K562 (cell line): ENCODE measurements at regions not wholly inside any gene's neighbourhood (a gene's known extent, or its start where the extent isn't known, plus 50 kb on each side); places are given as distances from the start of the nearest gene placed in this dataset.
A peak's percentile ranks its signal among the peaks of the same experiment; 100 is the strongest.

Experiments
- ARHGAP35 ChIP-seq: fragments of 450-650 bp; IDR thresholded peaks from 2 replicates; pipeline ENCODE4 v1.6.1; 2018; ENCODE audit not compliant: partially characterized antibody
- HNRNPUL1 ChIP-seq: fragments of 200-400 bp; formaldehyde crosslinking; IDR thresholded peaks from 2 replicates; pipeline ENCODE4 v1.6.1; 2017; ENCODE audit warnings: low read length
- MTA3 ChIP-seq: fragments of 450-650 bp; formaldehyde crosslinking; IDR thresholded peaks from 2 replicates; pipeline ENCODE4 v1.6.1; 2017; ENCODE audit warnings: mild to moderate bottlenecking, borderline replicate concordance
- RBM25 ChIP-seq: fragments of 200-400 bp; formaldehyde crosslinking; IDR thresholded peaks from 2 replicates; pipeline ENCODE4 v1.6.1; 2018; ENCODE audit warnings: low read length, low read depth, moderate library complexity; ENCODE audit not compliant: severe bottlenecking
- SOX6 ChIP-seq: fragments of 450-650 bp; IDR thresholded peaks from 2 replicates; pipeline ENCODE4 v1.6.1; 2014; ENCODE audit warnings: mild to moderate bottlenecking
- ZC3H11A ChIP-seq: IDR thresholded peaks from 2 replicates; pipeline ENCODE4 v1.6.1; 2012; ENCODE audit warnings: low read depth, low read length, improper control_type of control experiment
- ZNF263 ChIP-seq: sonication (generic); formaldehyde crosslinking; IDR thresholded peaks from 2 replicates; pipeline ENCODE4 v1.8.0; 2022; ENCODE audit warnings: mild to moderate bottlenecking, missing genetic modification reagents, borderline replicate concordance
- ZNF316 ChIP-seq: fragments of 450-650 bp; IDR thresholded peaks from 2 replicates; pipeline ENCODE4 v1.6.1; 2016
- TF ChIP-seq, protein P1 (sequence below): fragments of 250-450 bp; sonication (Bioruptor Pico); IDR thresholded peaks from 2 replicates; pipeline ENCODE4 v1.5.0; 2020; ENCODE audit warnings: mild to moderate bottlenecking, borderline replicate concordance
- TF ChIP-seq, protein P2 (sequence below): fragments of 450-650 bp; formaldehyde crosslinking; IDR thresholded peaks from 2 replicates; pipeline ENCODE4 v1.4.0; 2020; ENCODE audit warnings: mild to moderate bottlenecking, mixed read lengths
- TF ChIP-seq, protein P3 (sequence below): sonication (generic); formaldehyde crosslinking; IDR thresholded peaks from 2 replicates; pipeline ENCODE4 v1.8.0; 2022; ENCODE audit warnings: mild to moderate bottlenecking, missing genetic modification reagents
- TF ChIP-seq, protein P4 (sequence below): sonication (generic); formaldehyde crosslinking; IDR thresholded peaks from 2 replicates; pipeline ENCODE4 v1.9.0; 2022; ENCODE audit warnings: mild to moderate bottlenecking, missing genetic modification reagents
- TF ChIP-seq, protein P5 (sequence below), 2 experiments: fragments of 450-650 bp; conservative IDR thresholded peaks; 2 replicates each; pipeline ENCODE4 v1.6.1; 2017; ENCODE audit warnings: mild to moderate bottlenecking in 2 of 2, moderate library complexity in 2 of 2
- TF ChIP-seq, protein P6 (sequence below): fragments of 450-650 bp; IDR thresholded peaks from 2 replicates; pipeline ENCODE4 v1.6.1; 2018; ENCODE audit warnings: mild to moderate bottlenecking, low read depth; ENCODE audit not compliant: partially characterized antibody

- TF ChIP-seq, protein P1, sequence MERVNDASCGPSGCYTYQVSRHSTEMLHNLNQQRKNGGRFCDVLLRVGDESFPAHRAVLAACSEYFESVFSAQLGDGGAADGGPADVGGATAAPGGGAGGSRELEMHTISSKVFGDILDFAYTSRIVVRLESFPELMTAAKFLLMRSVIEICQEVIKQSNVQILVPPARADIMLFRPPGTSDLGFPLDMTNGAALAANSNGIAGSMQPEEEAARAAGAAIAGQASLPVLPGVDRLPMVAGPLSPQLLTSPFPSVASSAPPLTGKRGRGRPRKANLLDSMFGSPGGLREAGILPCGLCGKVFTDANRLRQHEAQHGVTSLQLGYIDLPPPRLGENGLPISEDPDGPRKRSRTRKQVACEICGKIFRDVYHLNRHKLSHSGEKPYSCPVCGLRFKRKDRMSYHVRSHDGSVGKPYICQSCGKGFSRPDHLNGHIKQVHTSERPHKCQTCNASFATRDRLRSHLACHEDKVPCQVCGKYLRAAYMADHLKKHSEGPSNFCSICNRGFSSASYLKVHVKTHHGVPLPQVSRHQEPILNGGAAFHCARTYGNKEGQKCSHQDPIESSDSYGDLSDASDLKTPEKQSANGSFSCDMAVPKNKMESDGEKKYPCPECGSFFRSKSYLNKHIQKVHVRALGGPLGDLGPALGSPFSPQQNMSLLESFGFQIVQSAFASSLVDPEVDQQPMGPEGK (CRISPR knock-in tag): no peak
- TF ChIP-seq ZNF263 (CRISPR knock-in tag) (no peak), ZNF316 (peak; percentile 74), HNRNPUL1 (no peak), ZC3H11A (no peak), SOX6 (0 out of 2 replicates have a peak, but pooled peaks have one; percentile 17), MTA3 (peak; percentile 50; the same call in 1 of the 2 replicates), ARHGAP35 (no peak), RBM25 (peak; percentile 1)
- TF ChIP-seq, protein P2, sequence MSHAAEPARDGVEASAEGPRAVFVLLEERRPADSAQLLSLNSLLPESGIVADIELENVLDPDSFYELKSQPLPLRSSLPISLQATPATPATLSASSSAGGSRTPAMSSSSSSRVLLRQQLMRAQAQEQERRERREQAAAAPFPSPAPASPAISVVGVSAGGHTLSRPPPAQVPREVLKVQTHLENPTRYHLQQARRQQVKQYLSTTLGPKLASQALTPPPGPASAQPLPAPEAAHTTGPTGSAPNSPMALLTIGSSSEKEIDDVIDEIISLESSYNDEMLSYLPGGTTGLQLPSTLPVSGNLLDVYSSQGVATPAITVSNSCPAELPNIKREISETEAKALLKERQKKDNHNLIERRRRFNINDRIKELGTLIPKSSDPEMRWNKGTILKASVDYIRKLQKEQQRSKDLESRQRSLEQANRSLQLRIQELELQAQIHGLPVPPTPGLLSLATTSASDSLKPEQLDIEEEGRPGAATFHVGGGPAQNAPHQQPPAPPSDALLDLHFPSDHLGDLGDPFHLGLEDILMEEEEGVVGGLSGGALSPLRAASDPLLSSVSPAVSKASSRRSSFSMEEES (CRISPR knock-in tag): no peak
- TF ChIP-seq, protein P3, sequence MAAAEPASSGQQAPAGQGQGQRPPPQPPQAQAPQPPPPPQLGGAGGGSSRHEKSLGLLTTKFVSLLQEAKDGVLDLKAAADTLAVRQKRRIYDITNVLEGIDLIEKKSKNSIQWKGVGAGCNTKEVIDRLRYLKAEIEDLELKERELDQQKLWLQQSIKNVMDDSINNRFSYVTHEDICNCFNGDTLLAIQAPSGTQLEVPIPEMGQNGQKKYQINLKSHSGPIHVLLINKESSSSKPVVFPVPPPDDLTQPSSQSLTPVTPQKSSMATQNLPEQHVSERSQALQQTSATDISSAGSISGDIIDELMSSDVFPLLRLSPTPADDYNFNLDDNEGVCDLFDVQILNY (CRISPR knock-in tag): no peak
- TF ChIP-seq, protein P4, sequence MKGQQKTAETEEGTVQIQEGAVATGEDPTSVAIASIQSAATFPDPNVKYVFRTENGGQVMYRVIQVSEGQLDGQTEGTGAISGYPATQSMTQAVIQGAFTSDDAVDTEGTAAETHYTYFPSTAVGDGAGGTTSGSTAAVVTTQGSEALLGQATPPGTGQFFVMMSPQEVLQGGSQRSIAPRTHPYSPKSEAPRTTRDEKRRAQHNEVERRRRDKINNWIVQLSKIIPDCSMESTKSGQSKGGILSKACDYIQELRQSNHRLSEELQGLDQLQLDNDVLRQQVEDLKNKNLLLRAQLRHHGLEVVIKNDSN (CRISPR knock-in tag): no peak
- TF ChIP-seq, protein P5, sequence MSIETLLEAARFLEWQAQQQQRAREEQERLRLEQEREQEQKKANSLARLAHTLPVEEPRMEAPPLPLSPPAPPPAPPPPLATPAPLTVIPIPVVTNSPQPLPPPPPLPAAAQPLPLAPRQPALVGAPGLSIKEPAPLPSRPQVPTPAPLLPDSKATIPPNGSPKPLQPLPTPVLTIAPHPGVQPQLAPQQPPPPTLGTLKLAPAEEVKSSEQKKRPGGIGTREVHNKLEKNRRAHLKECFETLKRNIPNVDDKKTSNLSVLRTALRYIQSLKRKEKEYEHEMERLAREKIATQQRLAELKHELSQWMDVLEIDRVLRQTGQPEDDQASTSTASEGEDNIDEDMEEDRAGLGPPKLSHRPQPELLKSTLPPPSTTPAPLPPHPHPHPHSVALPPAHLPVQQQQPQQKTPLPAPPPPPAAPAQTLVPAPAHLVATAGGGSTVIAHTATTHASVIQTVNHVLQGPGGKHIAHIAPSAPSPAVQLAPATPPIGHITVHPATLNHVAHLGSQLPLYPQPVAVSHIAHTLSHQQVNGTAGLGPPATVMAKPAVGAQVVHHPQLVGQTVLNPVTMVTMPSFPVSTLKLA (conservative IDR thresholded peaks at IDR 0.05): 0 out of 4 replicates have a peak, but pooled peaks of 1 of the 2 experiments have one; percentile 26
- TF ChIP-seq, protein P6, sequence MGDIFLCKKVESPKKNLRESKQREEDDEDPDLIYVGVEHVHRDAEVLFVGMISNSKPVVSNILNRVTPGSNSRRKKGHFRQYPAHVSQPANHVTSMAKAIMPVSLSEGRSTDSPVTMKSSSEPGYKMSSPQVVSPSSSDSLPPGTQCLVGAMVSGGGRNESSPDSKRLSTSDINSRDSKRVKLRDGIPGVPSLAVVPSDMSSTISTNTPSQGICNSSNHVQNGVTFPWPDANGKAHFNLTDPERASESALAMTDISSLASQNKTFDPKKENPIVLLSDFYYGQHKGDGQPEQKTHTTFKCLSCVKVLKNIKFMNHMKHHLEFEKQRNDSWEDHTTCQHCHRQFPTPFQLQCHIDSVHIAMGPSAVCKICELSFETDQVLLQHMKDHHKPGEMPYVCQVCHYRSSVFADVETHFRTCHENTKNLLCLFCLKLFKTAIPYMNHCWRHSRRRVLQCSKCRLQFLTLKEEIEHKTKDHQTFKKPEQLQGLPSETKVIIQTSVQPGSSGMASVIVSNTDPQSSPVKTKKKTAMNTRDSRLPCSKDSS: no peak
These were observed 675.9 kb downstream of the UQCRFS1 start (continued) for GRCh38 chr19:28537079-28537478.
